ENCODE measurements at regions not wholly inside any gene's neighbourhood (a gene's known extent, or its start where the extent isn't known, plus 50 kb on each side); places are given as distances from the start of the nearest gene placed in this dataset.

- H3K27ac ChIP-seq, result no peak overlapping the region
- TF ChIP-seq ZFX (IDR thresholded peaks at IDR 0.05; ENCODE audit: borderline replicate concordance), result no peak
- TF ChIP-seq CTCF (IDR thresholded peaks at IDR 0.05), result no peak
Measured at GRCh38 chr1:73040811-73041210, 758.5 kb upstream of the NEGR1 start.

GRCh38 chr1:73034271-73034670 lies 751.9 kb upstream of the NEGR1 start:
- TF ChIP-seq ZFX (IDR thresholded peaks at IDR 0.05; ENCODE audit: borderline replicate concordance) (no peak), CTCF (IDR thresholded peaks at IDR 0.05) (no peak)
- H3K27ac ChIP-seq, result no peak overlapping the region

GRCh38 chr1:73033640-73034039 lies 751.3 kb upstream of the NEGR1 start:
- TF ChIP-seq CTCF (IDR thresholded peaks at IDR 0.05) (no peak), ZFX (IDR thresholded peaks at IDR 0.05; ENCODE audit: borderline replicate concordance) (no peak)

DNA sequence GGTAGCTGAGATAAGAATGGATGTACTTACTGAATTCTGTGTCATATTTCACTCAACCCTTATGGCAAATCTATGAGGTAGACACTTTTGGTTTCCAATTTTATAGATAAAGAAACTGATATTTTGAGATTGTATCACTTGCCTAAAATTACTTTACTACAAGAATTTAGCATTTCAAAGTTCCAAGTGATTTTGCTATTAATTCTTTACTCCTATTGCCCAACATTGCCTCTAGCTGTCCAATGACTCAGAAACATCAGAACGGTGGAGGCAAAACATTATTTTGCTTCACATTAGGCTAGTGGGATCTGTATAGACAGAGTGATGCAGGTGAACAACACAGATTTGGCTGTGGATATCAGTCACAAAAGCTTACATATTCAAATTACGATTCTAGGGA lies 747.2 kb upstream of the NEGR1 start:
- no peak overlapping the region for H3K27ac ChIP-seq
- no peak for TF ChIP-seq CTCF (IDR thresholded peaks at IDR 0.05)
- no peak for TF ChIP-seq ZFX (IDR thresholded peaks at IDR 0.05; ENCODE audit: borderline replicate concordance)

More at GRCh38 chr1:73033640-73034039, 751.3 kb upstream of the NEGR1 start:
- H3K27ac ChIP-seq, result no peak overlapping the region

DNA sequence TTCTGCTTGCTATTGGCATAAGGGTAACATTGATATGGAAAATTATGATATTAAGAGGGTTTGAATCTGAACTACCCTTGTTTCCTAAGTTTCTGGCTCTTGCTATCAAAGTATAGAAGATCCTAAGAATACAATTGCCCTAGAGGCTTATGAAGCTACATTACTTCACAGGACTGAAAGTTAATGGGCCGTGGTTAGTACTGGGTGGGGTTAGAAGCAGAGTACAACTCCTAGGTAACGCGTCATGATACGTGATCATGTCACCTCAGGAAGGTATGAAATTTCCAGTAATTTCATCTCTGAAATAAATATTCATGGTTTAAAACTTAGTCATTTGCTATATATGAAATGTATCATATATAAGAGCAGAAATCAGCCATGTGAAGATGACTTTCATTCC lies 743.8 kb upstream of the NEGR1 start:
- no peak for TF ChIP-seq CTCF (IDR thresholded peaks at IDR 0.05)
- no peak for TF ChIP-seq ZFX (IDR thresholded peaks at IDR 0.05; ENCODE audit: borderline replicate concordance)
- H3K27ac ChIP-seq, result no peak overlapping the region

DNA sequence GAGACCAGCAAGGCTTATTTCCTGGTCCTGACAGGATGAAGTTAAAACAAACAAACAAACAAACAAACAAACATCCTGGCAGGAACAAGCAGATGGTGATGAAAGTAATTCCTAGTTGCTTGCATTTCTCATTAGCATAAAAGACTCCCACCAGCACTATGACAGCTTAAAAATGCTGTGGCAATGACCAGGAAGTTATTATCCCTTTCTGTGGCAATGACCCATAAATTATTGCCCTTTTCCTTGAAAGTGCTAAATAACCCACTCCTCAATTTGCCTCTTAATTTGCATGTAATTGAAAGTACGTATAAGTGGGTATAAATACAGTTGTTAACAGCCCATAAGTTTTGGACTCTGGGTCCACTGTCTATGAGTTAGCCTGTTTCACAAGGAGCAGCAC lies 727.6 kb upstream of the NEGR1 start:
- TF ChIP-seq CTCF (IDR thresholded peaks at IDR 0.05), result no peak
- no peak for TF ChIP-seq ZFX (IDR thresholded peaks at IDR 0.05; ENCODE audit: borderline replicate concordance)
- no peak overlapping the region for H3K27ac ChIP-seq

DNA sequence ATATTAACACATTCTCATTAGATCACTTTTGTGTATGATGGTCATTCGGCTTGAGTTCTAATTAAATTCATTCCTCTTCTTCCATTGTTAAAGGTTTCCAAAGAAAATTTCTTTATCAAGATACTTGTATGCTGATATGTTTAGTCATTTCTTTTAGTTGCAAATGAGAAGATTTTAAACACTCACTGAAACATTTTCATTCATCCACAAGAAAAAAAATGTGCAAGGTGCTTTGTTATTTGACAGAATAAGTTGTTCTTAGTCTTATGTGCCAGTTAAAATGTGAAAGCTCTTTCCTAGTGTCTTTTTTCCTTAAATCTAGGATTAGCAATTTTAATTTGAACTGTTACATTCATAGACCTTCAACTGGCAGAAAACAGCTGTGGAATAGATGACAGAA lies 727.0 kb upstream of the NEGR1 start:
- H3K27ac ChIP-seq, result no peak overlapping the region
- TF ChIP-seq ZFX (IDR thresholded peaks at IDR 0.05; ENCODE audit: borderline replicate concordance), result no peak
- no peak for TF ChIP-seq CTCF (IDR thresholded peaks at IDR 0.05)

Measured in 22Rv1 (cell line).